HG03135 (cell line): ENCODE measurements at regions not wholly inside any gene's neighbourhood (a gene's known extent, or its start where the extent isn't known, plus 50 kb on each side); places are given as distances from the start of the nearest gene placed in this dataset.
"Not testable (repeated sequence)": the region's sequence is repeated elsewhere in the genome, so short reads cannot be mapped to it uniquely, and the experiment has no call there.

Experiments
- ATAC-seq: cut with Tn5 transposase; IDR thresholded peaks from one replicate; pipeline ENCODE4 v1.9.1; 2021; ENCODE audit warnings: mild to moderate bottlenecking, moderate library complexity; ENCODE audit not compliant: unreplicated experiment

DNA sequence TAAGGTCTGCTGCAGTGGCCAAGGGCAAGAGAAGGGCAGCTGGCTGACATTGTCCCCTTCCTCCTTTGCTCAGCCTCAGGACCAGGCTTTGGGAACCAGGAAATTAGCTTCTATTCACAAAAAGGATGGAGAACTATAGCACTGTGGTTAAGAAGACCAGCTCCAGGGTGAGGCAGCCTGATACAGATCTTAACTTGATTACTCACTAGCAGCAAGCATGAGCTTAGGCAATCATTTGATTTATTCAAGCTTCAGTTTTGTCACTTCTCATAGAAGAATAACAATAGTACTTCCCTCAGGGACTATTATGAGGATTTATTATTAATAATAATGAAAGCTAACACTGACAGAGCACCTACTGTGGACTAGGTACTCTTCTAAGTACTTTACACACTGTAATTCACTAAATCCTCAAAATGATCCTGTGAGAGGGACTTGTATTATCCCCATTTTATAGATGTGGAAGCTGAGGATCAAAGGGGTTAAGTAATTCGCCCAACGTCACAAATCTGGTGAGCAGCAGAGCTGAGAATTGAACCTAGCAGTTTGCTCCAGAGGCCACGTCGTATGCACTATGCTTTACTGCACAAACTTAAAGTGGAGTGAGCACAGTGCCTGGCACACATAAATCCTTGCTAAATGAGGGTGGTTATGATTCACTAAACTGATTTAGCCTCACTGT, 130.4 kb upstream of the PAK3 start:
- ATAC-seq = no peak

DNA sequence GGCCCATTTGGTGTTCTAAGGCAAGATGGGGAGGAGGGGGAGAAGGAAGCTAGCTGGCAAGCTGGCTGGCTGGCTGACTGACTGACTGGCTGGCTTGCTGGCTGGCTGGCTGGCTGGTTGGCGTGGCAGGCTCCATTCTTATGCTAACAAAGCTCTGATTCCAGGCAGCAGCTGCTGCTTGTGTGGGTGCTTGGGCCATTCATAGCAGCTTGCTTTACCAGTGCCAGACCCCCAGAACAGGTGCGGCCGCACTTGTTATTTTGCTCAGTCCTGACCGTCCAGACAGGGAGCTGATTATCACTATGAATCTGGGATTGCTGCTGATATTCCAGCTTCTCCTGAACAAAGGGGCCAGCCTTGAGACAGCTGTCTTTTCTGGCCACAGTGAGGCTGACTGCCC, 131.2 kb upstream of the PAK3 start:
- no peak for ATAC-seq

DNA sequence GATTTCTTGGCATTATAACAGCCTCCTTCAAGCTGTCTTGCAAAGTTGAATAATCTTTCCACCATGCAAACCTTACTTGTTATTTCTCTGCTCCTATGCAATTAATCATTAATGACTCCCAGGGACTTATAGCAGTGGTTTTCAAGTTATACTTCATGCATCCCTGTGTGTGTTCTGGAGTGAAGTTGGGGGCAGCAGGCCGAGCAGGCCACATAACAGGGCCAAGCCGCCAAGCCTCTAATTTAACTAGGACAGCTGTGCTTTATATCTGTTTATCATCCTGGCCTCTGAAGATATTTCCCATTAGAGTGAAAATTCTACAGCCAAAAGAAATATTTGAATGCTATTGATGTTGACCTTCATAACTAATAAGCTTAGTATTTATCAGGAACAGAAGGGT, 133.5 kb upstream of the PAK3 start:
- ATAC-seq = no peak

DNA sequence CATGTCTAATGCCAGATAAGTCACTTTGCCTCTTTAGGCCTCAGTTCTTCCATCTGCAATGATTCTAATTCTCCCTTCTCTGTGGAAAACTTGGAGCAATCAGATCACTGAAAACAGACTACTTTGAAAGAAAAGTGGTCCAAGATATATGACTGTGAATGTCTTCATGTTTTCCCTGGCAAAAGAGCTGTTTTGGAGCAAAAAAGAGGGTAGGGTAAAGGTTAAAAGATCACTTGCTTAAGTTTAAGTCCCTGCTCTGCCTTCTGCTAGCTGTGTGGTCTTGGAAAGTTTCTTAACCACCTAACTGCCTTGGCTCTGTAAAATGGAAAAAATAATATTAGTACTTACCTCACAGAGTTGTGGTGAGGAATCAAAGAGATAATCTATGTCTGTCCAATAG, 140.3 kb upstream of the PAK3 start:
- no peak for ATAC-seq

DNA sequence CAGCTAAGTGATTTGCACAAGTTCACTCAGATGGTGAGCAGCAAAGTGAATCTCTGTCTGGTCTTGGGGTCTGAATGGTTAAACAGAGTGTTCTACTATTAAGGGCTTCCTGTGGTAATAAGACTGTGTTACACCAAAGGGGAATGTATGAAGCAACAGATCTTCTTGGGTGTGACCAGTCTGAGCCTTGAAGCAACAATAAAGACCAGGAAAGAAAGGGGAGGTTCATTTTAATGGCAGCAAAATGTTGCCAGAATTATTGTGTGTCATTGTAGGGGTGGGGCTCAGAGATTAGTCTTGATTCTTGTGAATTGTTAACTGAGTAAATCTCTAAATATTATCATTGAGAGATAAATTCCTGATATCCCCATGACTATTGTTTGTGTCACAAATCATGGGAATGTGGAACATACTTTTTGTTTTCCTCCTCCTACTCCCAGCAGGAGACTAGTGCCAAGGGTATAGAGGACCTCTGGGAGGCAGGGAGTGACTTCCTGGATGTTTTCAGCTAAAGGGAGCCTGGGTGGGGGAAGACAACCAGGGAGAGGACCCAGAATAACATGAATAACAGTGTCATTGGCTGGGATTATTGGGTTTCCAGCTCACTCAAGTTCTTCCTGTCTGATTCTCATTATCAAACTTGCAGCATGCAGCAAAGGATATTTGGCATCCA, 141.4 kb upstream of the PAK3 start:
- no peak for ATAC-seq

DNA sequence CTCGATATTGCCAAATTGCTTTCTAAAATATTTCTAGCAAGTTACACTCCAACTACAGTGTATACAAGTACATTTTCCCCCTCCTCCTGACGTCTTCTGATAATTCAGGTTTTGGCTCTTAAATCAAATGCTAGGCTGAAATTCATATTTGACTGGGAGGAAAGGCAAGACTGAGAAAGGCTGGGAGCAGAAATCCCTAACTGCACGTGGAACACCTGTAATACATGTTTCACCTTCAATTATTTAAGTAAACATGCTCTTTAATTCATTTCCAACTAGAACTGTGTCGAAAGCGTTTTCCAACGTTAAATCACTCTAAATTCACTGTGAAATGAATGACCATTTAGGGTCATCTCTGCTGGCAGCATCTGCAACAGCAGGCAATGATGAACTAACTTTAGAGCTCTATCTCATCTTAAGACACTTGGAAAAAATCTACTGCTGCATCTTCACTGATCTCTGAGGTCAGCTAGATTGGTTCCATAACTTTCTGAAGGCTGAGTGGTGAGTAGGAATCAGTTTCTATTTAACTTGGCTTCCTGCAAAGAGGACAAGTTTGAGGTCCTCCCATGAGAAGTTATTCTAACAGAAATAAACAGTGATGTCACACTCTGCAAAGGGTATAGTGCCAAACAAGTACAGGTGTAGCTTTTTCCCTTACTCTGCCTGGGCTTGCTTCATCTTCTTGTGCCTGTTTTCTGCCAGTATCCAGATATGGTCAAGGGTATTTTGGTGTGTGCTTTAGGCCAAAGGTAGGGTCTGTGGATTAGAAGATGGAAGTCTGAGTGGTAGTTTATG, 144.3 kb upstream of the PAK3 start:
- ATAC-seq = no peak

DNA sequence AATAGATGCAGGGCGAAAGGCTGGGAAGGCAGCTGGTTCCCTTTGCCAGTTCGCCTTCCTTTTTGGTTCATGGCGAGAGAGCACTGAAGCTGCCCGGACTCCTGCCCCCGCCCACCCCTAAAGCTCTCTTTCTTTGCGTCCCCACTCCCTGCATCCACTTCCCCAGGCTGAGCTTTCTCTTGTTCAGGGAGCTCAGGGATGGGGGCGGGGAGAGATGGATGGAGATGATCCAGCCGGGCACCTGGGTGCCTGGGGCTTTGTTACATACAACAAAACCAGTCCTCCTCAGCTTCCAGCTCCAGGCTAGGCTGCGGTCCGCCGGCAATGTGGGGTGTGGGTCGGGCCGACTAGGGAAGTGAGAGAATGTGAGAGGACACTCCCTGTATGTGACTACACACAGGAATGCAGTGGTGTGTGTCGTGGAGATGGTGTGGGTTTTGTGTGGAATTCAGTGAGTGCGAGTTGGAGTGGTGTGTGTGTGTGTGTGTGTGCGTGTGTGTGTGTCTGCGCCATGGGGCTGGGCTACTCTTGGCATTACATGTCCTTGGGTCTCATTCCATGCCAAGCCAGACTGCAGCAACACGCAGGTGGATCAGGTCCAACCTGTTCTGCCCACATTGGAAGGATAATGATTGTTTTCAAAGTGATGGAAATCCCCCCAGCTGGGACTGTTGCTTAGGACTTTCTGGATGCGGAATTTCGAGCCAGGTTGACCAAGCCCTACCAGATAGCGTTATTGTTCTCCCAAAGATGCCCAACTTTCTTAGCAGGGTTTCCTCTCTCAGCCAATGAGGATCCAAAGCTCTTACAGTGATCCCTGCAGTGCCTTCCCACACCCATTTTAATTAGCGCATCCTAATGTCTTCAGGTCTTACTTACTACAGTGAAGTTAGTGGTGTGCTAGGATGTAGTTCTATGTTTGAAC, 149.4 kb upstream of the CHRDL1 start:
- ATAC-seq = no peak

DNA sequence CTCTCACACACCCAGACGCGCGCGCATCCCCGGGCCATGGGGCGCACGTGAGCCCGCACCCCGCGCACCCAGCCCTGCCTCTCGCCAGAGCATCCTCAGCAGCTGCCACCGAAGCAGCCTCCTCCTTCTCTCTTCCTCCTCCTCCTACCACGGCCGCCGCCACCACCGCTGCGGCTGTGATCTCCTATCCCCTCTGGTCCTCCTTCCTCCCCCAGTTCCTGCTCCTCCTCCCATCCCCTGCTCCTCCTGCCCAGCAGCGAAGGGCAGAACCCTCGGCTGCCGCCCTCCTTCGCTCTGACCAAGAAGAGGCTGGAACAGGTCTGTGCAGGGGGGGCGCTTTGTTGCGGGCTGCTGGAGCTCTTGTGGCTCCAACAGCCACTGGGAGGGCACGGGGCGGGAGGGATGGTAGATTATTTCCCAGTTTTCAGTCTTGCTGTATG, 148.7 kb upstream of the CHRDL1 start:
- ATAC-seq = no peak

DNA sequence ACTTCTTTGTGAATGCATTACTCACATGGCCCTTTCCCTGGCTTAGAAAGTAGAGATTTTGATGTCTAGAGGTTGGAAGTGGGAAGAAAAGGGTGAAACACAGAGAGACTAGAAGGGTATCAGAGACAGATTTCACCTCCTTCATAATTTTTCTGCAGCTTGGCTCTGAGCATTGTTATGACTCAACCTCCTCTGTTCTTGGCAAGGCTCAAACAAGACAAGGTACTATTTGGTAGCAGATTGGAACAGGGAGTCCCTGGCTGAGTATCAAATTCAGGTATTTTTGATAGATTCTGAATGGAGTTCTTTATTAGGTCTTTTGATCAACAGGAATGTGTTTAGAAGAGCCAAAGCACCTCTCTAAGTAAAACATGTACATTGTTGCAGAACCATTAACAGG, 146.3 kb upstream of the CHRDL1 start:
- ATAC-seq = no peak

DNA sequence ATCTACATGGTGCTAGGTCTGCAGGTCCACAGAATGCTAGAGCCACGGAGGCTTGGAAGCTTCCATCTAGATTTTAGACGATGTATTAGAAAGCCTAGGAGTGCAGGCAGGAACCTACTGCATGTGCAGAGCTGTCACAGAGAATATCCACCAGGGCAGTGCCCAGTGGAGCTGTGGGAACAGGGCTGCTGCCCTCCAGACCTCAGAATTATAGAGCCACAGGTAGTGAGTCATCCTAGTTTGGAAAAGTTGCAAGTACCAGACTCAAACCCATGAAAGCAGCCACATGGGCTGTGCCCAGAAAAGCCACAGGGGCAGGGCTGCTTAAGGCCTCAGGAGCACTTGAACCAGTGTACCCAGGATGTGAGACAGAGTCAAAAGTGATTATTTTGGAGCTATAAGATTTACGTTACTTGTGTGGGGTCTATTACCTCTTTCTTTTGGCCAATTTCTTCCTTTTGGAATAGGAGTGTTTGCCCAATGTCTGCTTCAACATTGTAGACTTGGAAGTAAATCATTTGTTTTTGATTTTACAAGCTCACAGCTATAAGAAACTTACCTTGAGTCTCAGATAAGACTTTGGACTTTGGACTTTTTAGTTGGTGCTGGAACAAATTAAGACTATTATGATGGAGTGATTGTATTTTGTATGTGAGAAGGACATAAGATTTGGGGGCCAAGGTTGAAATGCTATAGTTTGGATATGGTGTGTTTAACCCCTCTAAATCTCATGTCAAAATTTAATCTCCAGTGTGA, 143.5 kb upstream of the CHRDL1 start:
- ATAC-seq = no peak

DNA sequence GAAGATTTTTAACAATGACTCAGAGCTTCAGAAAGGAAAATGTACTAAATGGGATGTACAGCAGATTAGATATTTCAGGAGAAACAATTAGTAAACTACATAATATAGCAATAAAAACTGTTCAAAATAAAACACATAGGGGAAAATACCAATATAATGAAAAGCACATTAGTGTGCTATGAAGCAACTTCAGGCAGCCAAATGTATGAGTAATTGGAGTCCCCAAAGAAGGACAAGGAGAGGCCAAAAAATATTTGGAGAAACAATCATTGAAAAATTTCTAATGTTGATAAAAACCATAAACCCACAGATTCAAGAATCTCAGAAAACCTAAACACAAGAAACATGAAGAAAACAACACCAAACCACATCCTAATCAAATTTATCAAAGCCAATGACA, 129.3 kb upstream of the CHRDL1 start:
- ATAC-seq = no peak

DNA sequence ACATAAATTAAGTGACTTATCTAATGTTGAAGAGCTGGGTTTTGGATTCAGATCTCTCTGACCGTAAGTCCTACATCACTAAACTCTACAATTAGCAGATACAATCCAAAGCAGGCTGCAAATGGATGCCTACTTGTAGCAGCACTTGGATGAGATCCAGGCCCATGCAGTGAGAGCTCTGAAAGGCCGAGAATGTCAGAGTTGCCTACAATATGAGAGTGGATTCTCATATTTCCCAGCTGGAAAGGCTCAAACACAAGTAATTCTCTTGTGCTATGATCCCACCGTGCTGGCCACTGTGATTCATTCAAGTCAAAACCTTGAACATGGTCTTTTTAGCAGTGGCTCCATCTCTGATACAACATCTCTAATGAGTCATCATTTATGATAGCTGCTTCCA, 125.4 kb upstream of the CHRDL1 start:
- ATAC-seq = no peak

DNA sequence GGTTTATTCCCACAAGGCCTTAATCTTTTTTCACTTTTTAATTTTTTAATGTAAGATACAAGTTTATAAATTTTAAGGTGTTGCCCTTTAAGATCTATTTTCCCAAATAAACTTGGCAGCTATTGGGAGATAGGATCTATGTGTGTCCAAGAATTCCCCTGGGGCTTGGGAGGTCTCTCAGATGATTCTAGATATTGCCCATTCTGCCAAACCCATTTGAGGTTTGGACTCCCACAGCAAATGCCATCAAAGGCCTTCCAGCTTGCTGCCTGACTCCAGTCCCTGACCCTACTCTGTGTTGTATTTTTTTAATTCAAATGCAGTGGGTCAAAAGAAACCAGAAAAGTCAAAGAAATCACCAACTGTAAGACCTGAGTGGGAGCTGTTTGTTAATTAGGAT, 120.0 kb upstream of the CHRDL1 start:
- no peak for ATAC-seq

DNA sequence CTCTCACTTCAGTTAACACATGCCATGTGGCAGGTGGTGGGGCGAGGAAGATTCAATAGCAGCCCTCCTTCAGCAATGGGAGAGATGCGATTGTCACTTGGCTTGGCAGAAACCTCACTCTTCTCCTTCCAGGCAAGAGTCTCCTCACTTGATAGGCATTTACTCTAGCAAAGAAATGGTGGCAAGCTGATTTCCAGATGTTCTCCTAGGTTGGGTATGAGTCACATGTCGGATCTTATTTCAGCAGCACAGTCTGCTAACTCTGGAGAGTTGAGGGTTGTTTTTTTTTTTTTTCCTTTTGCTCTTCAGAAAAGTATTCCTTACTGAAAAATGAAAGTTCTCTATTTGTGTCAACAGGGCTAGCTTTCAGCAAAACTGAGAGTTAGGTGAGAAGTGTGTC, 119.5 kb upstream of the CHRDL1 start:
- ATAC-seq = no peak

DNA sequence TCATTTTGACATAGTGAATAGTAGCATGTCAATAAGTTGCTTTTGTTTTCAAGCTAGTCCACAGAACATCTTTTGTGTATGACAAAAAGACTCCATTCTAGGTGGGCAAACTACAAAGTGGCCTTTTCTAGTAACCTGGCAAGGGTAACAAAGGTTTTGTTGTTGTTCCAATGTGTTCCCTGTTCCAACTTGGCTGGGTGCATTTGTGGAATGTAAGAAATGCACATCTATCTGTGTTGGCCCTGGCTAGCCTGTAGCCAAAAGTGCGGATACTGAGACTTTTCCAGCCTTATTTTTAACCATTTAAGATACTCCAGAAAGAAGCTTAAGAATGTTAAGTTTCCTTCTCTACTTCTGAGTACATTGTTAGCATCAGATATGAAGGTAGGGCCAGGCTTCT, 118.7 kb upstream of the CHRDL1 start:
- ATAC-seq = no peak

DNA sequence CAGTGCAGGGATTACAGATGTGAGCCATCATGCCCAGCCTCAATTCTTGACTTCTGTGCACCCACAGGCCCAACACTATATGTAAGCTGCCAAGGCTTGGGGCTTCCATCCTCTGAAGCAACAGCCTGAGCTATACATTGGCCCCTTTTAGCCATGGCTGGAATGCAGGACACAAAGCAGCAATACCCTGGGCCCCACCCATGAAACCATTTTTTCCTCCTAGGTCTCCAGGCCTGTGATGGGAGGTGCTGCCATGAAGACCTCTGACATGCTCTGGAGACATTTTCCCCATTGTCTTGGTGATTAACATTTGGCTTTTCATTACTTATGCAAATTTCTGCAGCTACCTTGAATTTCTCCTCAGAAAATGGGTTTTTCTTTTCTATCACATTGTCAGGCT, 109.1 kb upstream of the CHRDL1 start:
- not testable (repeated sequence) for ATAC-seq

DNA sequence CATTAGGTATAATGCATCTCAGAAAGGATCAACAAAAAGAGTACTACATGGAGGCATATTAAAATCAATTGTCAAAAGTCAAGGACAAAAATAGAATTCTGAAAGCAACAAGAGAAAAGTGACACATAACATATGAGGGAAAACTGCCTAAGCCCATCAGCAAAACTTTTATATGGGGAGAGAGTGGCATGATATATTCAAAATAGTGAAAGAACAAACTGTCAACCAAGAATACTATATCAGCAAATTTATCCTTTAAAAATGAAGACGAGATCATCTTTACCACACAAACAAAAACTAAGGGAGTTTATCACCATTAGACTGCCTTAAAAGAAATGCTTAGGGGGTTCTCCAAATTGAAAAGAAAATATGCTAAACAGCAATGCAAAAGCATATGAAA, 86.4 kb upstream of the CHRDL1 start:
- no peak for ATAC-seq

DNA sequence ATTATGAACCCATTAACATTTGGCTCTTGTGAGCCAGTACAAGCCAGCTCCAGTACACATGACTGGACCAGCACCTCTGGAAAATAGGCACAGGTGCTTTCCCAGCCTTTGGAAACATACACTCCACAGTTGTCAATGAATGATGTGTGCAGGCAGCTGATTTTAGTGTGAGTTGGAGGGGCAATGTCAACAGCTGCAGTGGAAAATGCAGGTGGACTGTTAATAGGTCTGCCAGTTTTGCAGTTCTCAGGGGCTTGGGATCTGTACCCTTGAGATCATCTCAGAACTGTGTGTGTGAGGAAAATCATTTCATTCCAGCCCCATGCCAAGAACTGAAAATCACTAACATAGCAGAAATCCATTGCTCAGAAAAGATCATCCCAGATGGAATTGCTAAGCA, 81.7 kb upstream of the CHRDL1 start:
- no peak for ATAC-seq

DNA sequence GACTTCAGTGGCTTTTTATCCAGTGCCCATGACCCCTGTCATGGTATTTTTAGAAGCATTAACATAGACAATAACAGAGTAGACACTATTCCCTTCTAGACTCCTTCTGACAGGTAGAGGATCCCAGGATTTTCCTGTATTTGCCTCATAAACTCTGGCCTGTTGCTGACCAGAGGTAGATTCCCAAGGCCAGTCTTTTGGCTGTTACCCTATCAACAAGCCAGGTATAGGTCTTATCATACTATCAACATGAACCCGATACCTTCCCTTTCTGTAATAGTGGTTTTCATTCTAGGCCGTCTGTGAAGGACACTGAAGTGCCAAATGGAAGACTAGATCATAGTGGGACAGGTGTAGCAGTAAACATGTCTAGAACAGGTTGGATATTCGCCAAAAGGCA, 76.2 kb upstream of the CHRDL1 start:
- ATAC-seq = no peak

DNA sequence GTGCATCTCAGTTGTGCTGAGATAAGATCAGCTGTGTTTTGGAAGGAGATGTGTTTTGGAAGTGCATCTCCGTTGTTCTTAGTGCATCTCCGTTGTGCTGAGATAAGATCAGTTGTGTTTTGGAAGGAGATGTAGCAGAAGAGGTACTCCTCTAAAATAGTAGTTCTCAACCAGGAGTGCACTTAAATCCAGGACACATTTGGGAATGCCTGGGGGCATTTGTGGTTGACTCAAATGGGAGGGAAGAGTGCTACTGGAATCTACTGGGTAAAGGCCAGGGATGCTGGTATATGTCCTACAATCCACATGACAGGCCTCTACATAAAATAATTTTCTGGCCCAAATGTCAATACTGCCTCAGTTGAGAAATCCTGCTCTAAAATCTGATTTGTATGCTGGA, 70.8 kb upstream of the CHRDL1 start:
- no peak for ATAC-seq
